Glomerular endothelial cell (primary cell): ENCODE measurements at regions not wholly inside any gene's neighbourhood (a gene's known extent, or its start where the extent isn't known, plus 50 kb on each side); places are given as distances from the start of the nearest gene placed in this dataset.

ENCODE experiments used
- DNase-seq: peaks from one replicate; pipeline ENCODE4 v3.0.0-alpha.2; 2011; ENCODE audit warnings: low read depth, low spot score; ENCODE audit errors: extremely low read depth

DNA sequence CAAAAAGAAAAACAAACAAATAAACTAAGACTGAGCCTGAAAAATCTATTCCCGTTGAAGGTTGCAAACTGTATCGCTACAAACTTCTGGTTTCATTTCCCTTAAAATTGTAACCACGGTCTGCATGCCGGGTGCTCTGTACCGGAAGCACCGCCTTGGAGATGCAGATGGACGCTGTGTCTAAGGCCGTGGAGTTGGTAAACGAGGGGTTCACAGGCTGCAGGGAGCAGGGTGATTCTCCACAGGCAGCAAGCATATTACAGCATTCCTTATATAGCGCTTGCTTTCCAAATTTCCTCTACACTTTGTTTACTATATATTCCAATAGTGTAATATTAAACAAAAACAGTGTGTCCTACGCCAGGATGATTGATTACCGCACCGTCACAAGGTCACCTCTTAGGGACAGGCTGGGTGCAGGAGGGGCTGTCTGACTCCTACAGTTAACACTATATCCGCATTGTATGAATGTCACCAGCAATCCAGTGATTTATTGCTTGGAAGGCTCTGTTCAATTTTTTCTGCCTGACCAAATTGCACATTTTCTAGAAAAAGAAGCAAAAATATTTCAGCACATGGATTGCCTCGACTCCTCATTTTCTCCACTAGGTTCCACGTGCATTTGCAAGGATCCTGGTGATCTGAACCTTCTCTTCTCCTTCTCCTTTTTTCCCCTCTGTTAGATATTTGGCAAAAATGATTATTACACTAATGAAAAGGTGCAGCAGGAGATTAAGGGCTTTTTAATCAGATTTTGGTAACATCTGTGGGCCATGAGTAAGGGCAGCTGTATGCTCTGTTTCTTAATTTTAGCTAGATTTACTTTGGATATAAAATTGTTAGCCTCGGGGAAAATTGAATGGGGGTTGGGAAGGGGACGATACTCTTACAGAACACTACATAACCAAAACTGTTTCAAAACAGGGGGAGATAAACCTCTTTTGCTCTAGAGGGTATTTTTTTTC lies 325.8 kb upstream of the MGMT start:
- DNase-seq = no peak

DNA sequence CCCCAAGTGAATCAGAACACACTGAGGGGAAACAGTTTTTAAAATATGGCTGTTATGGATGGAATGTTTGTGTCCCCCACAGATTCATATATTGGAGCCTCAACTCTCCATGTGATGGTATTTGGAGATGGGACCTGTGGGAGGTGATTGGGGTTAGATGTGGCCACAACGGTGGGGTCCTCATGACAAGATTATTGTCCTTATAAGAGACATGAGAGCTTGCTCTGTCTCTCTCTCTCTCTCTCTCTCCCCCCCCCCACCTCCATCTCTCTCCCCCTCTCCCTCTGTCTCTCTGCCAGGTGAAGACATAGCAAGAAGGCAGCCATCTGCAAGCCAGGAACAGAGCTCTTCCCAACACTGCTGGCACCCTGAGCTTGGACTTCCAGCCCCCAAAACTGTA lies 315.8 kb upstream of the MGMT start:
- DNase-seq = no peak

DNA sequence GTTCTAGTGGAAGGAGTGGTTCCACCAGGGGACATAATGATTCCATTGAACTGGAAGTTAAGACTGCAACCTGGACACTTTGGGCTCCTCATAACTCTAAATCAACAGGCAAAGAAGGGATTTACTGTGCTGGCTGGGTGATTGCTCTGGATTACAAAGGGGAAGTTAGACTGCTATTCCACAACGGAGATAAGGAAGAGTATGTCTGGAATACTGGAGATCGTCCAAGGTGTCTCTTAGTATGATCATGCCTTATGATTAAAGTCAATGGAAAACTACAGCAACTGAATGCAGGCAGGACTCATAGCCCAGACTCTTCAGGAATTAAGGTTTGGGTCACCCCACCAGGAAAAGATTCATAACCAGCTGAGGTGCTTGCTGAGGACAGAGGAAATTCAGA lies 310.6 kb upstream of the MGMT start:
- DNase-seq = no peak

DNA sequence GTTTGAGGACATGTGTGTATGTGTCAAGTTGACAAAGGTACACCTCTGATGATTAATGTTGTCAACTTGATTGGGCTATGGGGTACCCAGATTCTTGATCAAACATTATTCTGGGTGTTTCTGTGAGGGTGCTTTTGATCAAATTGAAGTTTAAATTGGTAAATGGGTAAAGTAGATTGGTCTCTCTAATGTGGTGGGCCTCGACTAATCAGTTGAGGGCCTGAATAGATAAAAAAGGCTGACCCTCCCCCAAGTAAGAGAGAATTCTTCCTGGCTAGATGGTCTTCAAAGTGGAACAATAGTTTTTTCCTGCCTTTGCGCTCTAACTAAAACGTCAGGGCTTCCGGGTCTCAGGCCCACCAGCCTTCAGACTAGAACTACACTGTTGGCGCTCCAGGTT lies 309.9 kb upstream of the MGMT start:
- DNase-seq = no peak

DNA sequence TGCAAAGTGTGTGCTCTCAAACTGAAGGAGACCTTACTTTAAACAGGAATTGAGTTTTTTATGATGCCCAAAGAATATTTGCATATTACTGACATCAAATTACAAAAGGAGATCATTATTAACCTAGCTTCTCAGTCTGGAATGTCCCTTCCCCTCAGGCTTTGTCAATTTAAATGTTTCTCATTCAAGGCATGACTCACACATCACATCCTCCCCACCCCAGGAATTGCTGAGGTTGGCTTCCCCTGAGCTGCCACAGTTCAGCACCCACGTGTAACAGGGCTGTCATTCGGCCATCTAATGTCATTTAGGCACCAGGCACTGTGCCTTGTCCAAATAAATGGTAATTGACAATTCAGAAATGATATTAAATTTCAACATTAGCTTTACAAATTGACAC lies 305.9 kb upstream of the MGMT start:
- no peak for DNase-seq

DNA sequence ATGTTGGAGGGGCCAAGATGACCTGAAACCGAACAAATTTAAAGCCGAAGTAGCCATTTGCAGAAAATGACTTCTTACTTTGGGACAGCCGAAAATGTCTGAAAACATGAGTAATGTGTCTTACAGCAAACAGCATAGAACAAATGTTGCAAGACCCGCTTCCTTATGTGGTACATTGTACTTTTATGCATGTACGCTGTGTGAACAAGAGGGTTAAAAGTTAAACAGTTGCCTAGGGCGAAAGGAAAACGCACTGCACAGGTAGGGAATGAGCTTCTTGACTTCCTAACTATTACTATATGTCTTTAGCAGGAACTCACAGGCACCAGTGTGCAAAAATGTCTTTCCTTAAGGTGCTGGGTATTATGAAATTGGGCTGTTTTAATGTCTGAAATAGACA lies 303.5 kb upstream of the MGMT start:
- no peak for DNase-seq

DNA sequence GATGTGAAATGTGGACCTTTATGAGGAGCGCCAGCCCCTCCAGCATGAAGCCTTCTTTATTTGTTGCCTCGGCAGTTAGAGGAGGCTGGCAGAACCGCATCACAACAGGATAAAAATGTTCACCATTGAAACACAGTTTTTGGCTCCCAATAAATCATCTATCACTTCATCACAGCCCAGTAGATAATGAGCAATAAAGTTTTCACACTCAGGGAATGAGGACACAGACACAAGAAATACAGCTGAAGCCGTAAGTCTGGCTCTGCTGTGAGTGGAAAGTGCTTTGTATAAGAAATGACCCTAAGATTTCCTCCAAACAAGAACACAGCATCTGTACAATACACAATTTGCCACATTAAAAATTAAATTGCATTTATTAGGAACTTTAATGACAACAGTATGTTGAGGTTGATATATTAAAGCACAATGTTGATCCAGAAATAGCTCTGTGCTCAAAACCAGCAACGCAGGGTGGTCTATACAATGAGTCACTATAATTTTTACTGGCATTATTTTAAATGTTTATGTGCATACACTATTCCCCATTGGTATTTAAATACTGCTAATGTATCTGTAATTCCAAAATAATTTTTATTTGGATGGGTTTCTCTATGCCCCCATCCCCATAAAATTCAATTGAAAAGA lies 301.8 kb upstream of the MGMT start:
- DNase-seq = no peak

DNA sequence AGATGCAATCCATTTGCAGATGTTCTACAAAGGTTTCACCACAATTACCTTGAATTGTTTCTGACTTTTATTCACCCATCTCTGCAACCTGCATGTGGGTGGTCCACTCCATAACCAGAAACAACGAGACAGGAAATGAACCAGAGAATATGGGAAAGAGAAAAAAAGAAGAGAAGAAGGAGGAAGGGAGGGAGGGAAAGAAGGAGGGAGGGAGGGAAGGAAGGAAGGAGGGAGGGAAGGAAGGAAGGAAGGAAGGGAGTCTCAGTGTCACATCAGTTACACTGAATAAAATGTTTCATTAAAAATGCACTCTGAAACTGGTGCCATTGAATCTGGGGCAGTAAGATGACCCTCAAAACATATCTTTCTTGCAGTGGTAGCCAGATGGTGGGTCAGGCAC lies 301.3 kb upstream of the MGMT start:
- no peak for DNase-seq

DNA sequence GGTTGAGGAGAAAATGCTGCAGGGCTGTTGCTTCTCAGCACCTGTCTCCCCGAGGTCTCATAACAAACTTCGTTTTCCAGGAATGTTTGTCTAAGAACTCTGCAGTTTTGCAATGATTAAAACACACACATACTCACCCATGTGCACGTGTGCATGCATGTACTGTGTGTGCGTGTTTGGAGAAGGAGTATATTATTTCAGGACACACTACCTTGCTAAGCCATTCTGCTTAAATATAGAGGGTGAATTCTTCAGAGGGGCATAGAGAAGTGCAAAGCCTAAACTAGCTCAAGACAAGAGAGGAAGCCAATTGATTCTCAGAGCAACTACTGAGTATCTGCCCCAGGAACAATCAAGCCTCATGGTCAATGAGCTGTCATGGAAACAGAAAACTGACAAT lies 298.4 kb upstream of the MGMT start:
- DNase-seq = no peak

DNA sequence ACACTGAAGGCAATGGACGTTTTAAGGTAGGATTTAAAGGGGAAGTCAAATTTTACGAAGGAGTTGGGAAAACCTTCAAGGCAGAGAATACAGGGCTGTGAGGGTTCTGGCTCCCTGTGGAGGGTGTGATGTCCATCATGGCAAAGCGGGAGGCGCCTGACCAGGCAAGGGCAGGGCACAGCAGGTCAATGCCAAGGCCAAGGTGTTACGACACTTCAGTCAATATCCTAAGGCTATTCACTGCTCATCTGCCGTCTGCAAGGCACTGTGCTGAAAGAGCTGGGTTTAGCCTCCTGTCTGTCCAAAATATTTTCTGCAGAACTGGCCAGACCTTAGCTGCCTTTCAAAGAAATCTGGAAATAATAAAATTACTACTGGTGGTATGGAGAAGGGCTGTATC lies 297.9 kb upstream of the MGMT start:
- no peak for DNase-seq

DNA sequence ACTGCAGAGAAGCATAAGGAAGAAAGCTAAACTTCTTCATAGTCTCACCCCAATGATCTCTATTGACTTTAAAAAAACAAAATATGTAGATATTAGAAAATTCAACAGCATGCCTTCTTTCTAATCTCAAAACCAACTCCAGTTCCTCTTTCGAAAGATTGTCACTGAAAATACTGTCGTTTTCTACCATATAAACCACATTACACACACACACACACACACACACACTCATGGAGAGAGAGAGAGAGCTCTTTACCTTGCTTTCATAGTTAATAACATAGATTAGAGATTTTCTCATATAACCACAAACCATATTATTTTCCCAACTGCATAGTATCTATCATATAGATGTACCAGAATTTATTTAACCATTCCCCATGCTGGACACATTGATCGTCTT lies 296.2 kb upstream of the MGMT start:
- no peak for DNase-seq

DNA sequence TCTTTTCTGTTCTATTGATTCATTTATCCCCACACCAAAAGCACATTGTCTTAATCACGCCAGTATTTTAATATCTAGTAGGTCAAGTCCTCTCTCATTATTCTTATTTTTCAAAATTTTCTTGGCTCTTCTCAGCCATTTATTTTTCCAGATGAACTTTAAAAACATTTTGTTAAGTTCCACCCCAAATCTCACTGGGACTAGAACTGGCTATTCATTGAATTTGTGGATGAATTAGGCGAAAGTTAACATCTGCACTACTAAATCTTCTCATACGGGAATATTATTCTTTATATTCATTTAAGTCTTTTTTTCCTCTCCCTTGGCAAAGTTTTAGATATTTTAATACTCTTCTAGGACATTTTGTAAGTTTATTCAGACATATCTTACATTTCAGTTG lies 295.2 kb upstream of the MGMT start:
- DNase-seq = no peak

DNA sequence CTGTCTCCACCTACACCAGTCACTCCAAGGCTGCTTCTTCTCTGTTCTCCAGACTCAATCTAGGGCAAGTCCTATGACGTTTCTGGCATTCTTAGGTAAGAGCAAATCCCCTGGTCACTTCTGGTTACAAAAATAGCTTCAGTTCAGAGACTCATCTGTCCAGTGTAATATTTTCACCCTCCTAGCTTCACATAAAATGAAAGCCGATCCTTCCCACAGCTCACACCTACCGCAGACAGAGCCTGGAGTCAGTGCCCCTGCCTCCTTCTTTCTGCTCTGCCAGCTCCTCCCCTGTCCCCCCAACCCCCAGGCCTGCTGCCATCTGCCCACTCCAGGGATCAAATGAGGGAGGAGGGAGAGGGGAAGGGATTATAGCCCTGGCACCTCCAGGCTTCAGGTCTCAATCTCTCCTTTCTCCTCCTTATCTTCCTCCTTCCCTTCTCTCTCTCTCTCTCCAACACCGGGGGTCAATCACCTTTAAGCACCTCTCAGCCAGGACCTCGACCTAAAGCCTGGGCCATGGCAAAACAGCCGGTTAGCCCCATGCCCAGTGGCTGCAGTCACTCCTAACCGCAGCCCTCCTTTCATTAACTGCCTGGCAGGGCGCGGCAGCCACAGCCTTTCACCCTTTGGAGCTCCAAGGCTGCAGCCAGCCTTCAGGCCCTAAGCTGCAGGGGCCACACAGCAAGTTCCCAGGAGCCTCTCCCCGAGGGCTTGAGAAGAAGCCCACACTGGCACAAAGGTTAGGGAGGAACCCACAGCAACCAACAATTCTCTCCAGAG lies 292.6 kb upstream of the MGMT start:
- no peak for DNase-seq

DNA sequence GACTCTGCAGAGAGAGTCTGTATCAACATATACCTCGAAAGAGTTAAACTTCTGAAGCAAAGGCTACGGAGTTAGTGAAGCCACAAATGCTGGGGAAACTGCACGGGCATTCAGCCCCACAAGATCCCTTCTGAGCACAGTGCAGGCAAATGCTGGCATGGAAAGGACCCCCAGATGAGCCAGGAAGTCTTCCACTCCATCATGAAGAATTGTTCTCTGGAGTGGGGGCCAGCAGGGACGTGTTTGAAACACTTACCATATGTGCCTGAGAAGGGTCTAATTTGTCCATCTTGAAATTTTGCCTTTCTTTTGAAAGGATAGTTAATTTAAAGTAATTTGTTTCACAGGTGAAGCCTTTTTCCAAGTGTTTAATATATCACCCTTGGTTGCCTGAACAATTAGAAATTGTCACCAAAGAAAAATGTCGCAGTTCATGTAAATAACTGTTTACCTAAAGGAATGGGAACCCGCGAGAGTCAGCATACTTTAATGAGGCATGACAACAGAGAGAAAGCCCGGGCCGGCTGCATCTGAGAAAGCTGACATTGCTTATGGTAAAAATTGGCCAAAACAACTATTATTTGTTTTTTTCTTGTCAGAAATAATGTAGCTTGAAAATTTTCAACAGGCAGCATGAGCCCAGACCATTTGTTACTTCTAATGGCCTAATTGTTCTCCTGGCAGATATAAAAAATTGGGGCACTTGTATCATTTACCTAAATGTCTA lies 287.6 kb upstream of the MGMT start:
- no peak for DNase-seq

DNA sequence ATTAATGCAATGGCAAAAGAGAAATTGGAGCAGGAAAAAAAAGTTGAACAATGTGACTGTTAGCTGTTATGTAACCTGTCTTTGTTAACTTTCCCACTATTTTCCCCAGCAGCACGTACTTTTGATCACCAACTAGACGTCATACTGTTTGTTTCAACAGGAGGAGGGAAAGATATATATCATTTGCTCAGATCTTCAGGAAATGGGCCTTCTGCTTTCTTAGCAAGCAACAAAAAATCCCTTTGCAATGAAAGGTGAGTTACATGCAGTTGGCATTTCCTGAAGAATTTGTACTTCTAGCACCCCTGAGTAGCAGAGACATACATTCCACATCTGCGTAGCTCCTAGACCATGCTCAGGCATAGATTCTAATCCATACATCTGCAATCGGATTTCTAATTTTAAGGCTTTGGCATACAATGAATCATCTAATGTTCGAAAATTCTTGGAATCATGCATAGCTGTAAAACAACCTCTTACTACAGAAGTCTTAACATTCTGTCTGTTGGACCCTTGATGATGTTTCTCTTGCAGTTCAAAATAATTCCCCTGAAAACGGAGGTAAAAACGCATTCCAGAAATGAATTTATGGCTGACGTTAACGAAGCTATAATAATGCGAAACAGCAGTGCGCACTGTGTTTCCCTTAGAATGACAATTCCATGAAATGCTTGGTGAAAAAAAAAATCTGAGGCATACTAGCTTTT lies 286.9 kb upstream of the MGMT start:
- DNase-seq = no peak

DNA sequence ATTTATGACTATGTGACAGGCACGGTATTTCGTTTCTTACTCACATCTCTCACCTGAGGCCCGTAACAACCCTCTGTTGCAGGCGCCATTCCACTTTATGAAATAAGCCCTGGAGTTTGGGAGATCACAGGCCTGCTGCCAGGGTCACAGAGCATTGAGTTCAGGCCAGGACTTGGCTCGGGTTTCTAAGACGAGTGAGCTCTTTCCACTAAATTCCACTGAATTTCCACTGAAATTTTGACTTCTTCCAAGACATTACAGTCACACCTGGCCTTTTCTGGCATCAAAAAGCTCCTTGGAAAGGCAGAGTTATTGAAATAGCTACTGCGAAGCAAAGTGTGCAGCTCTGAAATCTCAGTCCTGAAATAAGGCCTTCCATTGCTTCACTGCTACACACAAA lies 282.8 kb upstream of the MGMT start:
- no peak for DNase-seq

DNA sequence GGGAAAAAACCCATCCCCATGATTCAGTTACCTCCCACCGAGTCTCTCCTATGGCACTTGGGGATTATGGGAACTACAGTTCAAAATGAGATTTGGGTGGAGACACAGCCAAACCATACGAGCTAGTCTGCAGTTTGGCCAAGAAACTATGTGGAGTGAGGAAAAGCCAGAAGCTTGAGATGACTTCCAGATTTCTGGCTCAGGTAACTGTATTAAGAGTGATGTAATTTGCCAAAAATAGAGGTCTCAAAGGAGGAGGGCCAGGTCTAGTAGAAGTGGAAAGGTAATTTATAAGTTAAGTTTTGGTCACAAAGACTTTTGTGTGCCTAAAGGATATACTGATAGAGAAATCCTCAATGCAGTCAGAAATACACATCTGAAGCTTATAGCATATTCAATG lies 279.7 kb upstream of the MGMT start:
- no peak for DNase-seq

DNA sequence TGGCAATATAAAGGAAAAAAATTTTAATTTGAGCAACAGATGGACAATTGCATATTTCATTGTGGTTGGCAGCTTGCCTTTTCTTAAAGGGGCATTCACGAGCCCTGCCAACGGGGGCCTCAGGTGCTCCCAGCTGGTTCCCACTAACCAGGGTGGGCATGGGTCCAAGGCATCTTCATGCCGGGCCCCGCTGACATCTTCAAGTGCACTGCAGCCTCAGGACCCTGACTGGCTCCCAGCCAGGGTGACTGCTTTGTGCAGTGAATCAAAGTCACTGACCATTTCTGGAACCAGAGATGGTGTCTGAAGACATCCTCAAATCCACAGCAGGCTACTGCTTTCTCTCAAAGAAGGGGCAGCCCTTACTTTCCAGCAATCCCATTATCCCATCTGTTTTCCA lies 275.2 kb upstream of the MGMT start:
- DNase-seq = no peak

DNA sequence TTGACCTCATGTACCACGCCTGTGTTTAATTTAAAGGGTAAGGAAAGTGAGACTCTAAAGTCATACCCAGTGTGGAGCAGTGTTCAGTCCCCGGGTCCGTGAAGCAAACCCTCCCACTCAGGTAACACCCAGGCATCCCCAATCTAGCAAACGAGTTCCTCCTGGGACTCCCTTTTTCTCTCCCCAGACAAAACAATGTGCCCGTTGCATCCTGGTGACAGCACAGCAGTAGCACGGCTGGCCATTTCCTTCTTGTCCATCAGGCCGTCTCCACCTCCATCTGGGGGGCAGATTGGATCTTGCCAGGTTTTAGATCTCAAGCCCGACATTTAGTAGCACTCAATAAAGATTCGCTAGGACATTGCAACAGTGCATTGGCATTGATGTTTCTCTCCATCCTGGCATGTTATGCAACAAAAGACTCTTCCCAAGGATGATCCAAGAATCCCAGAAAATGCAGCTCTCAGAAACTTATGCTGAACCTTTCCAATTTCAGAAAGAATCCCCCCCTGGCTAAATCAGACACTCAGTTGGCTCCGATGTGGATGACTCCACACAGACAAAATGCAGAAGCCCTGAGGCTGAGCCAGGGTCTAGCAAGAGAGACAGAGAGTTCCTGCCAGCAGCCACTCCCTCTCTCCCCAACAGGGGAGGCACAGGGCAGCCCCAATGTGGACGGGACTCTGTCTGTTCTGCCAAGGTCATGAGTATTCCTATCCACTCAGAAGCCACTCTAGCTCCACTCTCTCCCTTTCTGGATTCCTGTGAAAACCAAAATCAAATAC lies 274.5 kb upstream of the MGMT start:
- no peak for DNase-seq

DNA sequence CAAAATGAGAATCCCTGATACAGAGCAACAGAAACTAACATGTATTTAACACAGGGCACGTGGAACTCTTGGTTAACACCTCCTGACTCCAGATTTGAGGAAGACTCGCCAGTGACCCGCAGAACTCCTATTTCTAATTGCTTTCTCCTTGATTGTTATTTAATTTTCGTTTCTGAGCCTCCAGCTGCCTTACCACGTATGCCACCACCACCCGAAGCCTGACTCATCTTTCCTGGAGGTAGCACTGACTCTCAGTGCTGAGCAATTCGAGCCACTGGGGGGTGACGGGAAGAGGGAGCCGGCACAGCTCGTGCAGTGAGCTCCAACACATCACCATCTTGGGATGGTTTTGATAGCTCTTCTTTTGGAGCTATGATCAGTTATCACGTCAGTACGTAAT lies 273.9 kb upstream of the MGMT start:
- no peak for DNase-seq
